Endothelial cell of umbilical vein (primary cell): ENCODE measurements at regions not wholly inside any gene's neighbourhood (a gene's known extent, or its start where the extent isn't known, plus 50 kb on each side); places are given as distances from the start of the nearest gene placed in this dataset.

Source experiments
- POLR2AphosphoS5 ChIP-seq: IDR thresholded peaks from 2 replicates; pipeline ENCODE4 v1.6.1; 2012; ENCODE audit warnings: low read depth, mild to moderate bottlenecking, control low read depth, low read length, moderate library complexity; ENCODE audit not compliant: insufficient read depth
- TF ChIP-seq, protein P1 (sequence below), 2 donors: IDR thresholded peaks; 1 replicate in 1 of 2; 2 replicates in 1 of 2; pipeline ENCODE4 v1.5.1; 2011; ENCODE audit warnings: low read length in 2 of 2, mild to moderate bottlenecking in 2 of 2, moderate library complexity in 2 of 2, control low read depth in 1 of 2, inconsistent platforms in 1 of 2, low read depth in 1 of 2; ENCODE audit not compliant: insufficient read depth in 1 of 2; ENCODE audit errors: extremely low read depth in 1 of 2

GRCh38 chr15:69679623-69680228, 227.1 kb downstream of the RPLP1 start:
- no peak for TF ChIP-seq POLR2AphosphoS5
- TF ChIP-seq, protein P1, sequence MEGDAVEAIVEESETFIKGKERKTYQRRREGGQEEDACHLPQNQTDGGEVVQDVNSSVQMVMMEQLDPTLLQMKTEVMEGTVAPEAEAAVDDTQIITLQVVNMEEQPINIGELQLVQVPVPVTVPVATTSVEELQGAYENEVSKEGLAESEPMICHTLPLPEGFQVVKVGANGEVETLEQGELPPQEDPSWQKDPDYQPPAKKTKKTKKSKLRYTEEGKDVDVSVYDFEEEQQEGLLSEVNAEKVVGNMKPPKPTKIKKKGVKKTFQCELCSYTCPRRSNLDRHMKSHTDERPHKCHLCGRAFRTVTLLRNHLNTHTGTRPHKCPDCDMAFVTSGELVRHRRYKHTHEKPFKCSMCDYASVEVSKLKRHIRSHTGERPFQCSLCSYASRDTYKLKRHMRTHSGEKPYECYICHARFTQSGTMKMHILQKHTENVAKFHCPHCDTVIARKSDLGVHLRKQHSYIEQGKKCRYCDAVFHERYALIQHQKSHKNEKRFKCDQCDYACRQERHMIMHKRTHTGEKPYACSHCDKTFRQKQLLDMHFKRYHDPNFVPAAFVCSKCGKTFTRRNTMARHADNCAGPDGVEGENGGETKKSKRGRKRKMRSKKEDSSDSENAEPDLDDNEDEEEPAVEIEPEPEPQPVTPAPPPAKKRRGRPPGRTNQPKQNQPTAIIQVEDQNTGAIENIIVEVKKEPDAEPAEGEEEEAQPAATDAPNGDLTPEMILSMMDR (IDR thresholded peaks at IDR 0.05; ENCODE audit: extremely low read depth in 1 of 2, insufficient read depth in 1 of 2, low read depth in 1 of 2, low read length in 2 of 2), result no peak
